KMS-11 (cell line): ENCODE measurements at regions not wholly inside any gene's neighbourhood (a gene's known extent, or its start where the extent isn't known, plus 50 kb on each side); places are given as distances from the start of the nearest gene placed in this dataset.

ENCODE experiments used
- H2AFZ ChIP-seq: fragments of 200-600 bp; sonication (generic); 2 replicates; pipeline ENCODE4 v1.6.1; 2016; ENCODE audit warnings: antibody characterized with exemption, mixed run types, low read depth
- H3K27ac ChIP-seq: fragments of 200-600 bp; sonication (generic); 2 replicates; pipeline ENCODE4 v1.6.1; 2016; ENCODE audit warnings: mild to moderate bottlenecking, mixed run types
- H3K27me3 ChIP-seq: fragments of 200-600 bp; sonication (generic); 2 replicates; pipeline ENCODE4 v1.6.1; 2017; ENCODE audit warnings: mild to moderate bottlenecking, low read depth, mixed run types, moderate library complexity; ENCODE audit not compliant: insufficient read depth
- H3K36me3 ChIP-seq: fragments of 200-600 bp; sonication (generic); 2 replicates; pipeline ENCODE4 v1.6.1; 2017; ENCODE audit warnings: mild to moderate bottlenecking, mixed run types; ENCODE audit not compliant: insufficient read depth
- H3K4me1 ChIP-seq: fragments of 200-600 bp; sonication (generic); 2 replicates; pipeline ENCODE4 v1.6.1; 2016; ENCODE audit warnings: mild to moderate bottlenecking, low read depth, mixed run types; ENCODE audit not compliant: poor library complexity, severe bottlenecking
- H3K4me2 ChIP-seq: fragments of 200-600 bp; sonication (generic); 2 replicates; pipeline ENCODE4 v1.7.0; 2016; ENCODE audit warnings: mild to moderate bottlenecking, mixed run types
- H3K4me3 ChIP-seq: fragments of 200-600 bp; sonication (generic); IDR thresholded peaks from 2 replicates; pipeline ENCODE4 v1.6.1; 2017; ENCODE audit warnings: low read depth, low read length, mixed read lengths; ENCODE audit not compliant: insufficient read depth
- H3K79me2 ChIP-seq: fragments of 200-600 bp; sonication (generic); 2 replicates; pipeline ENCODE4 v1.6.1; 2016; ENCODE audit warnings: low read depth, mixed run types; ENCODE audit not compliant: insufficient read depth
- H3K9ac ChIP-seq: fragments of 200-600 bp; sonication (generic); 2 replicates; pipeline ENCODE4 v1.6.1; 2016; ENCODE audit warnings: mild to moderate bottlenecking, mixed run types
- H4K20me1 ChIP-seq: fragments of 200-600 bp; sonication (generic); 2 replicates; pipeline ENCODE4 v1.6.1; 2016; ENCODE audit warnings: mild to moderate bottlenecking, mixed run types; ENCODE audit not compliant: insufficient read depth
- CTCF ChIP-seq: fragments of 200-600 bp; sonication (generic); conservative IDR thresholded peaks from 2 replicates; pipeline ENCODE4 v1.6.1; 2017; ENCODE audit warnings: low read depth, mild to moderate bottlenecking, antibody characterized with exemption, low read length, moderate library complexity, mixed read lengths

- no peak overlapping the region for H3K27ac ChIP-seq
- no peak overlapping the region for H3K4me2 ChIP-seq
- H3K79me2 ChIP-seq: no peaks in the 10 kb centered on the region
- H3K4me3 ChIP-seq: no peak overlapping the region
- H3K4me1 ChIP-seq: no peaks in the 10 kb centered on the region
- H3K36me3 ChIP-seq: no peaks in the 10 kb centered on the region
- no peaks in the 10 kb centered on the region for H4K20me1 ChIP-seq
- H2AFZ ChIP-seq: no peak overlapping the region
- no peaks in the 10 kb centered on the region for H3K27me3 ChIP-seq
- no peak for TF ChIP-seq CTCF
- no peak overlapping the region for H3K9ac ChIP-seq
These were observed 548.5 kb upstream of the GRAMD2B start for GRCh38 chr5:125874717-125875116.

GRCh38 chr5:125877248-125877647 lies 546.0 kb upstream of the GRAMD2B start:
- Histone ChIP-seq H3K27me3 (no peaks in the 10 kb centered on the region), H2AFZ (no peak overlapping the region), H3K4me2 (no peak overlapping the region), H3K27ac (no peak overlapping the region), H3K4me3 (no peak overlapping the region), H3K36me3 (no peaks in the 10 kb centered on the region), H3K4me1 (no peaks in the 10 kb centered on the region), H3K9ac (no peak overlapping the region), H3K79me2 (no peaks in the 10 kb centered on the region), H4K20me1 (no peaks in the 10 kb centered on the region)
- TF ChIP-seq CTCF: no peak

- H3K9ac ChIP-seq: no peak overlapping the region
- no peak for TF ChIP-seq CTCF
- H2AFZ ChIP-seq: no peak overlapping the region
- no peaks in the 10 kb centered on the region for H3K79me2 ChIP-seq
- no peak overlapping the region for H3K4me3 ChIP-seq
- no peaks in the 10 kb centered on the region for H4K20me1 ChIP-seq
- H3K27me3 ChIP-seq: no peaks in the 10 kb centered on the region
- H3K4me2 ChIP-seq: no peak overlapping the region
- H3K27ac ChIP-seq: no peak overlapping the region
- H3K36me3 ChIP-seq: no peaks in the 10 kb centered on the region
- H3K4me1 ChIP-seq: no peaks in the 10 kb centered on the region
These were observed 541.1 kb upstream of the GRAMD2B start for GRCh38 chr5:125882061-125882460.

GRCh38 chr5:125883223-125883622 lies 540.0 kb upstream of the GRAMD2B start:
- no peak for TF ChIP-seq CTCF
- Histone ChIP-seq H3K36me3 (no peaks in the 10 kb centered on the region), H3K27me3 (no peaks in the 10 kb centered on the region), H3K9ac (no peak overlapping the region), H3K27ac (no peak overlapping the region), H4K20me1 (no peaks in the 10 kb centered on the region), H3K4me3 (no peak overlapping the region), H3K79me2 (no peaks in the 10 kb centered on the region), H3K4me1 (no peaks in the 10 kb centered on the region), H3K4me2 (no peak overlapping the region), H2AFZ (no peak overlapping the region)

GRCh38 chr5:125888358-125888757 lies 534.9 kb upstream of the GRAMD2B start:
- Histone ChIP-seq H3K4me1 (no peaks in the 10 kb centered on the region), H3K27ac (no peak overlapping the region), H2AFZ (no peak overlapping the region), H4K20me1 (no peaks in the 10 kb centered on the region), H3K79me2 (no peaks in the 10 kb centered on the region), H3K27me3 (no peaks in the 10 kb centered on the region), H3K36me3 (no peaks in the 10 kb centered on the region), H3K9ac (no peak overlapping the region), H3K4me3 (no peak overlapping the region), H3K4me2 (no peak overlapping the region)
- TF ChIP-seq CTCF: no peak
